D721Med (cell line): ENCODE measurements at regions not wholly inside any gene's neighbourhood (a gene's known extent, or its start where the extent isn't known, plus 50 kb on each side); places are given as distances from the start of the nearest gene placed in this dataset.
"Not testable (repeated sequence)": the region's sequence is repeated elsewhere in the genome, so short reads cannot be mapped to it uniquely, and the experiment has no call there.

ENCODE experiments used
- DNase-seq: peaks from one replicate; pipeline ENCODE4 v3.0.0; 2011; ENCODE audit warnings: low spot score; ENCODE audit not compliant: insufficient read length
- FAIRE-seq: peaks from 2 replicates; lab custom pipeline; 2011; peaks lifted over from hg19 to GRCh38; lab: Jason Lieb, UNC
- CTCF ChIP-seq: IDR thresholded peaks from 2 replicates; pipeline ENCODE4 v1.5.1; 2012; ENCODE audit warnings: mild to moderate bottlenecking, control low read depth; ENCODE audit not compliant: insufficient read depth; ENCODE audit errors: missing control alignments

DNA sequence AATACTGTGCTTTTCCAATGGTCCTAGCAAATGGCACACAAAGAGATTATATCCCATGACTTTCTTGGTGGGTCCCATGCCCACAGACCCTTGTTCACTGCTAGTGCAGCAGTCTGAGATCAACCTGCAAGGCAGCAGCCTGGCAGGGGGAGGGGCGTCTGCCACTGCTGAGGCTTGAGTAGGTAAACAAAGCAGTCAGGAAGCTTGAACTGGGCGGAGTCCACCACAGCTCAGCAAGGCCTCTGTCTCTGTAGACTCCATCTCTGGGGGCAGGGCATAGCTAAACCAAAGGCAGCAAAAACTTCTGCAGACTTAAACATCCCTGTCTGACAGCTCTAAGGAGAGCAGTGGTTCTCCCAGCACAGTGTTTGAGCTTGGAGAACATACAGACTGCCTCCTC, 82.9 kb downstream of the ZNF737 start:
- FAIRE-seq (no peak), DNase-seq (no peak)
- TF ChIP-seq CTCF: no peak

DNA sequence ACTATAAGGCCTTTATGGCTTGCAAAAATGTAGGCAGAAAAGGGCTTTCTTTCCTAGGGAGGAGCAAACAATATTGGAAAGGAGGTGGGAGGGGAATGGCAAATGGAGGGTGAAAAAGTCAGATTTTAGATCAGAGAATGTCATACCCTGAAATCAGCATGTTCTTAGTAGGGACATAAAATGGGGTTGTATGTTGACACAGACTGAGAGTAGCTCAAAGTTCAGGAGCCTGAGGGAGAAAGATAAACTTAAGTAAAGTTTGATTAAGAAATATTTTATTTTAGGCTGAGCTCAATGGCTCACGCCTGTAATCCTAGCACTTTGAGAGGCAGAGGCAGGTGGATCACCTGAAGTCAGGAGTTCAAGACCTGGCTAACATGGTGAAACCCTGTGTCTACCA, 83.8 kb downstream of the ZNF737 start:
- TF ChIP-seq CTCF: no peak
- FAIRE-seq: no peak
- DNase-seq: no peak

DNA sequence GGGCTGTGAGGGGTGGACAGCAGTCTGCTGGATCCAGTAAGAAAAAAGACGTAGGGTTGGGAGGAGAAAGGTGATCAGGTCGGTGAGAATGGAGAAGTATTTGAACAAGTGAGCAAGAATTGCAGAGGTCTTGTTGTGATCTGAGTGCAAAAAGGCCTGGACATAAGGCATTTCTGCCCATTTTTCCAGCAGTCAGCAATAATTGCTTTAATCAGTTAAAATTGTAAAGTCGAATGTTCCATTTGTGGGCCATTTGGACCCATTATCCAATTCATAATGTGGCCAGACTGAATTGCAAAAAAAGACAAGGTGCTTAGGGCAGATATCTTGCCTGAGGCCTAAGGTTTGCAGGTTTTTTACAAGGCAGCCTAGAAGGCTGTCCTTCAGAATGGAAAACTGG, 86.1 kb downstream of the ZNF737 start:
- FAIRE-seq (no peak), DNase-seq (no peak)
- no peak for TF ChIP-seq CTCF

GRCh38 chr19:20478936-20479335, 86.6 kb downstream of the ZNF737 start:
- TF ChIP-seq CTCF: no peak
- FAIRE-seq (no peak), DNase-seq (no peak)

DNA sequence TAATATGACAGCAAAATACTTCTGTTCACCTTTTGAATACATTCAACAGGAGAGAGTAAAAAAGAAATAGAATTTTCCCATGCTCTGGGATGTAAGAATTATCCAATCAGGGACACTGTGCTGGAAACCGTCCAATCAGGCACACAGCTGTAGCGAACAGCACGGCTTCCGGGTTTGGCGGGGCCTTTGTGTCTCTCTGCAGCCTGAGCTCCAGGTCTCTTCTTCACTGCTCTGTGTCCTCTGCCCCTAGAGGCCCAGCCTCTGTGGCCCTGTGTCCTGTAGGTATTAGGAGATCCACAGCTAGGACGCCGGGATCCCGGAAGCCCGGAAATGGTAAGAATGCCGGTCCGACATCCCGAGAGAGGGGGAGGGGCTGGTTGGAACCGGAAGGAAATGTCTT, 92.7 kb downstream of the ZNF737 start:
- no peak for FAIRE-seq
- TF ChIP-seq CTCF: no peak
- no peak for DNase-seq

DNA sequence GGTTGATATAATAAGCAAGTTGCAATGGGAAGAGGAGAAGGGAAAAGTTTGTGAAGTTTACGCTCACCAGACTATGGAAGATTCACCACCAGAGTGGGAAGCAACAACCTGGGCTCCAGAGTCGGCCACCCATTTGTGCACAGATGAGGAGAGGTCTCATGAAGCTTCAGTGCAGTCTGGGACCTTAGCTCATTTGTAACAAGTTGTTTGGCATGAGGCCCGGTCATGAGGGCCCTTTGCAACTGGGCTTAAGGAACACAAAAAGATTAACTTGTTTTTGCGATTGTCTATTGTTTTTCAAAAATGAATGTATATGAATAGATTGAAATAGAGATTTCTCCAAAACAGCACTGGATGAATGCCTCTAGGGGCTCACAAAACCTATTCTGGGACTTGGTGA, 94.2 kb downstream of the ZNF737 start:
- TF ChIP-seq CTCF: no peak
- FAIRE-seq (no peak), DNase-seq (no peak)

DNA sequence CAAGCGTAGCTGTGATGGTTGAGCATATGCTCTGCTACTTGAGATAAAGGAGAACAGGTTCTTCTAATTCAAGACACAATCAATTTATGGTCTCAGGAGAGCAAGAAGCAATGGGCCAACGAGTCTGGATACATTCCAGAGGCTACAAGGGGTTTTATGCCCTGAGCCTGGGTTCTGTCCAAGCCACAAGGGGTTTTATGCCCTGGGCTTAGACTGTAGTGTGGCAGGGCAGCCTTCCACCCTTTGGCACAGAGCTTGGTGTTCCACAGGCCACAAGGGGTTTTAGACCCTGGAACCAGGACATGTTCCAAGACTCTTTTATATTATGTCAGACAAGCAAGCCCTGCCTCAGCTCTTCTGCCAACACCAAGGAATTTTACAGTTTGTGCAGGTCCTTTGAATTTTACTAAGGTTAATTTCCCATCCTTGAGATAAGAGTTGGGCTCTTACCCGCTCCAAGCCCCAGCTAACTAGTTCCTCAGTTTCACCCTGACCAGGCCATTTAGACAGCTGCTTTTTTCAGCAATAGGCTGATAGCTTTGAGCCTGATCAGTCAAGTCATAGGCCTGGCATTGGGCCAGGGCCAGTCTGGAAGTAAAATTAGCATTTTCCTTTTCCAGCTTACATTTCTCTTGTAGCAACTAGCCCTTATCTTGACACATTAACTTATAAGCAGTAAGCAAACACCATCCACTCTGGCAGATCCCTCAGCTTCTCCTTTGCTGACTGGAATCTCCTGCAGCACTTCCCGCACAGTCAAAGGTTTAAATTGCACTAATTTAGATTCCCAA, 95.0 kb downstream of the ZNF737 start:
- DNase-seq (no peak), FAIRE-seq (no peak)
- no peak for TF ChIP-seq CTCF

GRCh38 chr19:20466638-20466990, 99.0 kb downstream of the ZNF737 start:
- not testable (repeated sequence) for DNase-seq, FAIRE-seq

- not testable (repeated sequence) for DNase-seq, FAIRE-seq
Measured at GRCh38 chr19:20465922-20466637, 99.5 kb downstream of the ZNF737 start.
